CD14-positive monocyte (primary cell): ENCODE measurements at regions not wholly inside any gene's neighbourhood (a gene's known extent, or its start where the extent isn't known, plus 50 kb on each side); places are given as distances from the start of the nearest gene placed in this dataset.

ENCODE experiments used
- DNase-seq, 3 donors: peaks; one replicate each; pipeline ENCODE4 v3.0.0-alpha.2; 2011 to 2022
- H2AFZ ChIP-seq: 2 replicates; pipeline ENCODE4 v1.6.0; 2012; ENCODE audit warnings: mild to moderate bottlenecking, low read depth, low read length, inconsistent platforms; ENCODE audit not compliant: insufficient read depth, poor library complexity, severe bottlenecking
- H3K27ac ChIP-seq, 2 donors: 1 replicate in 1 of 2; 2 replicates in 1 of 2; pipeline ENCODE4 v1.5.1; 2012 to 2013; ENCODE audit warnings: low read length in 2 of 2, control low read depth in 1 of 2, inconsistent platforms in 1 of 2, low read depth in 1 of 2, mild to moderate bottlenecking in 1 of 2
- H3K27me3 ChIP-seq, 2 donors: one replicate each; pipeline versions ENCODE4 v1.6.0 to v1.6.1; 2011 to 2013; ENCODE audit warnings: low read length in 2 of 2; ENCODE audit not compliant: control insufficient read depth in 2 of 2, insufficient read depth in 2 of 2
- H3K36me3 ChIP-seq, 2 donors: replicated peaks in 1 of 2; 1 replicate in 1 of 2; 2 replicates in 1 of 2; pipeline versions ENCODE4 v1.5.1 to v1.6.1; 2012 to 2013; ENCODE audit warnings: low read length in 2 of 2, control low read depth in 1 of 2, inconsistent platforms in 1 of 2, mild to moderate bottlenecking in 1 of 2; ENCODE audit not compliant: insufficient read depth in 2 of 2, control insufficient read depth in 1 of 2
- H3K4me1 ChIP-seq, 2 donors: 1 replicate in 1 of 2; 2 replicates in 1 of 2; pipeline versions ENCODE4 v1.5.1 to v1.6.1; 2012 to 2013; ENCODE audit warnings: low read length in 2 of 2, control low read depth in 1 of 2, inconsistent platforms in 1 of 2, mild to moderate bottlenecking in 1 of 2, moderate library complexity in 1 of 2; ENCODE audit not compliant: insufficient read depth in 2 of 2, control insufficient read depth in 1 of 2
- H3K4me2 ChIP-seq: replicated peaks from 2 replicates; pipeline ENCODE3; 2012; ENCODE audit warnings: low read length, moderate library complexity, mild to moderate bottlenecking; ENCODE audit not compliant: poor library complexity, severe bottlenecking; ENCODE audit errors: extremely low read depth
- H3K4me3 ChIP-seq, 3 experiments: fragments of 200-600 bp in 1 of 3; sonication (generic) in 1 of 3; replicated peaks in 1 of 3; 1 replicate in 2 of 3; 2 replicates in 1 of 3; pipeline ENCODE4 v1.5.1; 2011 to 2013; ENCODE audit warnings: low read length in 3 of 3, mild to moderate bottlenecking in 3 of 3, control low read depth in 2 of 3, low read depth in 2 of 3, inconsistent platforms in 1 of 3, moderate library complexity in 1 of 3
- H3K79me2 ChIP-seq: 2 replicates; pipeline ENCODE4 v1.6.0; 2012; ENCODE audit warnings: mild to moderate bottlenecking, control low read depth, inconsistent platforms, low read length, moderate library complexity; ENCODE audit not compliant: insufficient read depth
- H3K9ac ChIP-seq: 2 replicates; pipeline ENCODE4 v1.6.0; 2017; ENCODE audit warnings: low read length, mild to moderate bottlenecking; ENCODE audit not compliant: insufficient read depth, poor library complexity, severe bottlenecking
- H3K9me3 ChIP-seq, 2 donors: replicated peaks in 1 of 2; 1 replicate in 1 of 2; 2 replicates in 1 of 2; pipeline versions ENCODE4 v1.5.1 to v1.6.1; 2012 to 2013; ENCODE audit warnings: low read length in 2 of 2, control low read depth in 1 of 2; ENCODE audit not compliant: control insufficient read depth in 1 of 2, insufficient read depth in 1 of 2
- H4K20me1 ChIP-seq: 2 replicates; pipeline ENCODE4 v1.6.0; 2012; ENCODE audit warnings: mild to moderate bottlenecking, low read length, control low read depth, moderate library complexity; ENCODE audit not compliant: insufficient read depth
- H3K27ac Mint-ChIP-seq, 7 donors: one replicate each; pipeline ENCODE4 v1.8.0; 2020; ENCODE audit warnings: mild to moderate bottlenecking in 7 of 7, mixed read lengths in 7 of 7, moderate library complexity in 6 of 7, inconsistent platforms in 2 of 7
- H3K27me3 Mint-ChIP-seq, 3 donors: one replicate each; pipeline ENCODE4 v1.8.0; 2021 to 2022; ENCODE audit warnings: low read depth in 3 of 3, mild to moderate bottlenecking in 3 of 3, mixed read lengths in 3 of 3, moderate library complexity in 3 of 3, inconsistent platforms in 1 of 3
- H3K36me3 Mint-ChIP-seq, 2 donors: one replicate each; pipeline ENCODE4 v1.8.0; 2020; ENCODE audit warnings: mixed read lengths in 2 of 2, inconsistent platforms in 1 of 2, mild to moderate bottlenecking in 1 of 2
- H3K4me1 Mint-ChIP-seq: one replicate; pipeline ENCODE4 v1.8.0; 2020; ENCODE audit warnings: mild to moderate bottlenecking, mixed read lengths
- H3K4me3 Mint-ChIP-seq, 2 donors: one replicate each; pipeline ENCODE4 v1.8.0; 2020; ENCODE audit warnings: mild to moderate bottlenecking in 2 of 2, mixed read lengths in 2 of 2, moderate library complexity in 1 of 2
- H3K9me3 Mint-ChIP-seq, 7 donors: one replicate each; pipeline ENCODE4 v1.8.0; 2020 to 2022; ENCODE audit warnings: mixed read lengths in 7 of 7, mild to moderate bottlenecking in 6 of 7, moderate library complexity in 6 of 7, inconsistent platforms in 2 of 7
- WGBS: methylation state at CpG from one replicate; pipeline ENCODE4 v1.1.5; 2013; ENCODE audit warnings: missing lambda C conversion rate; ENCODE audit not compliant: insufficient coverage; 5-methylcytosine and 5-hydroxymethylcytosine counted together
- intact Hi-C, 2 donors: fragments of 100-400 bp; cut with micrococcal nuclease; formaldehyde crosslinking; loops; one replicate each; pipeline versions ENCODE4 v1.15.0 to v1.15.1; 2023
- TF ChIP-seq, protein P1 (sequence below): fragments of 200-600 bp; IDR thresholded peaks from one replicate; pipeline ENCODE4 v1.8.0; 2022; ENCODE audit warnings: antibody characterized with exemption, mild to moderate bottlenecking

DNA sequence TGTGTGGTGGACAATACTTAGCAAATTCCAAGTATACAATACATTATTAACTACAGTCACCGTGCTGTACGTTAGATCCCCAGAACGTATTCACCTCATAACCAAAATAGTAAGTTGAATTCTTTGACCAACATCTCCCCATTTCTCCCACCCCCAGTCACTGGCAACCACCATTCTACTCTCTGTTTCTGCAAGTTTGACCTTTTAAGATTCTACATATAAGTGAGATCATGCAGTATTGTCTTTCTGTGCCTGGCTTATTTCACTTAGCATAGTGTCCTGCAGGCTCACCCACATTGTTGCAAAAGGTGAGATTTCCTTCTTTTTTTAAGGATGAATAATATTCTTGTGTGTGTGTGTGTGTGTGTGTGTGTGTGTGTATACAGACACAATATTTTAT lies 59.1 kb downstream of the IRAG1 start:
- intact Hi-C loops, result loop anchor here in 1 of 2 donors (5.0 kb wide), 1 partner anchor 432 kb away; no protein-coding TSS in a partner anchor
- DNase-seq, result no peak
- Histone ChIP-seq H3K79me2 (no peaks in the 10 kb centered on the region), H3K4me2 (no peak overlapping the region), H4K20me1 (no peaks in the 10 kb centered on the region), H3K4me1 (peaks cover 19 to 23% of the 10 kb centered on the region in 2 donors), H3K36me3 (no peaks in the 10 kb centered on the region), H3K9ac (no peak overlapping the region), H2AFZ (no peak overlapping the region), H3K27me3 (no peaks in the 10 kb centered on the region), H3K9me3 (no peaks in the 10 kb centered on the region), H3K27ac (no peak overlapping the region), H3K4me3 (no peak overlapping the region)
- TF ChIP-seq, protein P1, sequence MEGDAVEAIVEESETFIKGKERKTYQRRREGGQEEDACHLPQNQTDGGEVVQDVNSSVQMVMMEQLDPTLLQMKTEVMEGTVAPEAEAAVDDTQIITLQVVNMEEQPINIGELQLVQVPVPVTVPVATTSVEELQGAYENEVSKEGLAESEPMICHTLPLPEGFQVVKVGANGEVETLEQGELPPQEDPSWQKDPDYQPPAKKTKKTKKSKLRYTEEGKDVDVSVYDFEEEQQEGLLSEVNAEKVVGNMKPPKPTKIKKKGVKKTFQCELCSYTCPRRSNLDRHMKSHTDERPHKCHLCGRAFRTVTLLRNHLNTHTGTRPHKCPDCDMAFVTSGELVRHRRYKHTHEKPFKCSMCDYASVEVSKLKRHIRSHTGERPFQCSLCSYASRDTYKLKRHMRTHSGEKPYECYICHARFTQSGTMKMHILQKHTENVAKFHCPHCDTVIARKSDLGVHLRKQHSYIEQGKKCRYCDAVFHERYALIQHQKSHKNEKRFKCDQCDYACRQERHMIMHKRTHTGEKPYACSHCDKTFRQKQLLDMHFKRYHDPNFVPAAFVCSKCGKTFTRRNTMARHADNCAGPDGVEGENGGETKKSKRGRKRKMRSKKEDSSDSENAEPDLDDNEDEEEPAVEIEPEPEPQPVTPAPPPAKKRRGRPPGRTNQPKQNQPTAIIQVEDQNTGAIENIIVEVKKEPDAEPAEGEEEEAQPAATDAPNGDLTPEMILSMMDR, result no peak
- no peak overlapping the region for H3K27ac Mint-ChIP-seq
- H3K36me3 Mint-ChIP-seq, result no peaks in the 10 kb centered on the region
- peaks cover 0 to 1% (median 1%) of the 10 kb centered on the region in 3 donors for H3K27me3 Mint-ChIP-seq
- peaks cover 0 to 3% (median 0%) of the 10 kb centered on the region in 7 donors for H3K9me3 Mint-ChIP-seq
- peaks cover 26% of the 10 kb centered on the region for H3K4me1 Mint-ChIP-seq
- H3K4me3 Mint-ChIP-seq, result no peak overlapping the region
- WGBS, result no CpG with 5 or more reads among the region's 3 CpGs

DNA sequence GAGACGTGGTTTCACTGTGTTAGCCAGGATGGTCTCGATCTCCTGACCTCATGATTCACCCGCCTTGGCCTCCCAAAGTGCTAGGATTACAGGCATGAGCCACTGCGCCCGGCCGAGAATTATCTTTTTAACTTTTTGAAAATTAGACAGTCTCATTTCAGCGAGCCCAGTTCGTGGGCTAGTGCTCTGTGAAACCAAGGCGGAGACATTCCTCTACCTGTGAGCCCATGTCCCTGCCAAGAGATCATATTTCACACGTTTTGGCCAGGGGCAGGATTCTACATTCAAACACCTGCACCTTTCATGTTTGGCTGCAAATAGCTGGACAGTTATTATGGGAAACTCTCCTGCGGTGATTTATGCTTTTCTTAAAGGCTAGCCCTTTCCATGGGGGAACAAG lies 60.3 kb downstream of the IRAG1 start:
- no peaks in the 10 kb centered on the region for H3K9me3 ChIP-seq
- no peaks in the 10 kb centered on the region for H3K79me2 ChIP-seq
- H3K4me2 ChIP-seq, result no peak overlapping the region
- no peaks in the 10 kb centered on the region for H3K36me3 ChIP-seq
- H3K4me1 ChIP-seq, result peaks cover 10 to 12% of the 10 kb centered on the region in 2 donors
- no peak for DNase-seq
- no peaks in the 10 kb centered on the region for H3K36me3 Mint-ChIP-seq
- H3K9ac ChIP-seq, result no peak overlapping the region
- TF ChIP-seq, protein P1, result no peak
- H3K27me3 ChIP-seq, result no peaks in the 10 kb centered on the region
- H4K20me1 ChIP-seq, result no peaks in the 10 kb centered on the region
- no peak overlapping the region for H3K27ac Mint-ChIP-seq
- H3K27ac ChIP-seq, result no peak overlapping the region
- no peak overlapping the region for H3K4me3 Mint-ChIP-seq
- peaks cover 19% of the 10 kb centered on the region for H3K4me1 Mint-ChIP-seq
- intact Hi-C loops, result loop anchor here in 1 of 2 donors (5.0 kb wide), 1 partner anchor 431 kb away; no protein-coding TSS in a partner anchor
- H3K9me3 Mint-ChIP-seq, result peaks cover 0 to 3% (median 0%) of the 10 kb centered on the region in 7 donors
- peaks cover 1% of the 10 kb centered on the region in 3 donors for H3K27me3 Mint-ChIP-seq
- WGBS, result 83% methylated on average over 5 of the region's 11 CpGs
- no peak overlapping the region for H2AFZ ChIP-seq
- no peak overlapping the region for H3K4me3 ChIP-seq
